Panc1 (cell line): ENCODE measurements at regions not wholly inside any gene's neighbourhood (a gene's known extent, or its start where the extent isn't known, plus 50 kb on each side); places are given as distances from the start of the nearest gene placed in this dataset.

Experiments used
- ATAC-seq: fragments of 200-7000 bp; cut with Tn5 transposase; 2 replicates; pipeline ENCODE4 v1.9.1; 2020; ENCODE audit warnings: mild to moderate bottlenecking, moderate library complexity
- BruUV-seq: library from RNA; stranded (reverse); fragments of 400-500 nt; replicated peaks from 2 replicates; lab custom pipeline; 2021; lab: Mats Ljungman, UMichigan
- CTCF ChIA-PET: fragments of 300-600 bp; sonication (Branson Sonifier 250); formaldehyde crosslinking; loops from one replicate; lab custom pipeline; 2022; ENCODE audit warnings: antibody characterized with exemption; lab: Charles Lee
- POLR2A ChIA-PET: fragments of 300-600 bp; sonication (Branson Sonifier 250); formaldehyde crosslinking; loops from one replicate; lab custom pipeline; 2022; ENCODE audit warnings: antibody characterized with exemption; lab: Charles Lee
- DNase-seq: peaks from one replicate; pipeline ENCODE4 v3.0.0-alpha.2; 2010; ENCODE audit warnings: low read depth, low spot score
- H3K27ac ChIP-seq: 2 replicates; pipeline ENCODE4 v1.5.1; 2011; ENCODE audit warnings: mild to moderate bottlenecking, low read length, inconsistent platforms
- H3K27me3 ChIP-seq: fragments of 200-500 bp; sonication (Bioruptor generic); 2 replicates; pipeline ENCODE4 v1.6.0; 2014; ENCODE audit warnings: low read length, inconsistent platforms; ENCODE audit not compliant: control insufficient read depth, insufficient read depth
- H3K36me3 ChIP-seq: fragments of 200-500 bp; sonication (Bioruptor generic); 2 replicates; pipeline ENCODE4 v1.5.1; 2014; ENCODE audit warnings: inconsistent platforms, mild to moderate bottlenecking, low read length, moderate library complexity; ENCODE audit not compliant: control insufficient read depth, insufficient read depth
- H3K4me1 ChIP-seq: 2 replicates; pipeline ENCODE4 v1.5.1; 2011; ENCODE audit warnings: inconsistent platforms, mild to moderate bottlenecking, low read length, moderate library complexity; ENCODE audit not compliant: control insufficient read depth, insufficient read depth
- H3K4me3 ChIP-seq, 2 experiments: 2 replicates each; pipeline ENCODE4 v1.5.1; 2011 to 2012; ENCODE audit warnings: low read depth in 2 of 2, low read length in 2 of 2, mild to moderate bottlenecking in 2 of 2, inconsistent platforms in 1 of 2, moderate library complexity in 1 of 2
- H3K9me3 ChIP-seq: fragments of 200-500 bp; sonication (Bioruptor generic); 2 replicates; pipeline ENCODE4 v1.5.1; 2014; ENCODE audit warnings: low read depth, mild to moderate bottlenecking, inconsistent platforms, low read length, moderate library complexity; ENCODE audit not compliant: control insufficient read depth, insufficient read depth
- POLR2AphosphoS5 ChIP-seq: IDR thresholded peaks from 2 replicates; pipeline ENCODE4 v1.6.1; 2012; ENCODE audit warnings: mild to moderate bottlenecking, low read depth, low read length, moderate library complexity
- SIN3A ChIP-seq: IDR thresholded peaks from 2 replicates; pipeline ENCODE4 v1.6.1; 2012; ENCODE audit warnings: low read depth, mild to moderate bottlenecking, low read length, moderate library complexity, borderline replicate concordance; ENCODE audit not compliant: insufficient read depth
- TCF7L2 ChIP-seq: IDR thresholded peaks from 2 replicates; pipeline ENCODE4 v1.6.1; 2011; ENCODE audit warnings: mild to moderate bottlenecking, low read depth, low read length, inconsistent platforms
- in situ Hi-C: cut with HindIII; loops from 2 replicates; pipeline ENCODE4 v1.10.0; 2016; ENCODE audit warnings: low sequenced_read_pairs, low pct_unique_long_range_greater_than_20kb
- intact Hi-C: fragments of 100-400 bp; cut with micrococcal nuclease; formaldehyde crosslinking; loops from one replicate; pipeline ENCODE4 v1.10.0; 2022; ENCODE audit not compliant: unreplicated experiment
- TF ChIP-seq, protein P1 (sequence below): fragments of 450-650 bp; IDR thresholded peaks from 2 replicates; pipeline ENCODE4 v1.5.1; 2017; ENCODE audit warnings: mild to moderate bottlenecking
- TF ChIP-seq, protein P2 (sequence below), 2 experiments: IDR thresholded peaks; 2 replicates each; pipeline ENCODE4 v1.6.1; 2011 to 2012; ENCODE audit warnings: low read depth in 2 of 2, control low read depth in 1 of 2, low read length in 1 of 2, mild to moderate bottlenecking in 1 of 2, moderate library complexity in 1 of 2; ENCODE audit not compliant: insufficient read depth in 1 of 2

DNA sequence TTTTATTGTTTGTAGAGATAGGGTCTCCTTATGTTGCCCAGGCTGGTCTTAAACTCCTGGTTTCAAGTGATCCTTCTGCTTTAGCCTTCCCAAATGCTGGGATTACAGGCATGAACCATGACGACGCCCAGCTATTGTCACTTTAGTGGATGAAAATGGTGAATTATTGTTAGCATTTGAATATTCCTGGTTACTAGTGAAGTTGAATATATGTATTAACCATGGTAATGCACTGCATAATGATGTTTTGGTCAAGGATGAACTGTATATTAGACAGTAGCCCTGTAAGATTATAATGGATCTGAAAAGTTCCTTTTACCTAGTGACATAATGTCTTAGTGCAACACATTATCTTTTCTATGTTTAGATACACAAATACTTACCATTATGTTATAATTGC, 50.4 kb upstream of the KCNAB1 start:
- Histone ChIP-seq H3K9me3 (no peaks in the 10 kb centered on the region), H3K27me3 (no peaks in the 10 kb centered on the region), H3K27ac (no peak overlapping the region), H3K36me3 (no peaks in the 10 kb centered on the region), H3K4me1 (no peaks in the 10 kb centered on the region), H3K4me3 (no peak overlapping the region)
- ChIA-PET POLR2A (no interaction called here), CTCF (no interaction called here)
- BruUV-seq, result no TSS peak
- intact Hi-C loops, result no loop called here
- TF ChIP-seq, protein P1, sequence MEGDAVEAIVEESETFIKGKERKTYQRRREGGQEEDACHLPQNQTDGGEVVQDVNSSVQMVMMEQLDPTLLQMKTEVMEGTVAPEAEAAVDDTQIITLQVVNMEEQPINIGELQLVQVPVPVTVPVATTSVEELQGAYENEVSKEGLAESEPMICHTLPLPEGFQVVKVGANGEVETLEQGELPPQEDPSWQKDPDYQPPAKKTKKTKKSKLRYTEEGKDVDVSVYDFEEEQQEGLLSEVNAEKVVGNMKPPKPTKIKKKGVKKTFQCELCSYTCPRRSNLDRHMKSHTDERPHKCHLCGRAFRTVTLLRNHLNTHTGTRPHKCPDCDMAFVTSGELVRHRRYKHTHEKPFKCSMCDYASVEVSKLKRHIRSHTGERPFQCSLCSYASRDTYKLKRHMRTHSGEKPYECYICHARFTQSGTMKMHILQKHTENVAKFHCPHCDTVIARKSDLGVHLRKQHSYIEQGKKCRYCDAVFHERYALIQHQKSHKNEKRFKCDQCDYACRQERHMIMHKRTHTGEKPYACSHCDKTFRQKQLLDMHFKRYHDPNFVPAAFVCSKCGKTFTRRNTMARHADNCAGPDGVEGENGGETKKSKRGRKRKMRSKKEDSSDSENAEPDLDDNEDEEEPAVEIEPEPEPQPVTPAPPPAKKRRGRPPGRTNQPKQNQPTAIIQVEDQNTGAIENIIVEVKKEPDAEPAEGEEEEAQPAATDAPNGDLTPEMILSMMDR, result no peak
- TF ChIP-seq SIN3A, result no peak
- TF ChIP-seq, protein P2, sequence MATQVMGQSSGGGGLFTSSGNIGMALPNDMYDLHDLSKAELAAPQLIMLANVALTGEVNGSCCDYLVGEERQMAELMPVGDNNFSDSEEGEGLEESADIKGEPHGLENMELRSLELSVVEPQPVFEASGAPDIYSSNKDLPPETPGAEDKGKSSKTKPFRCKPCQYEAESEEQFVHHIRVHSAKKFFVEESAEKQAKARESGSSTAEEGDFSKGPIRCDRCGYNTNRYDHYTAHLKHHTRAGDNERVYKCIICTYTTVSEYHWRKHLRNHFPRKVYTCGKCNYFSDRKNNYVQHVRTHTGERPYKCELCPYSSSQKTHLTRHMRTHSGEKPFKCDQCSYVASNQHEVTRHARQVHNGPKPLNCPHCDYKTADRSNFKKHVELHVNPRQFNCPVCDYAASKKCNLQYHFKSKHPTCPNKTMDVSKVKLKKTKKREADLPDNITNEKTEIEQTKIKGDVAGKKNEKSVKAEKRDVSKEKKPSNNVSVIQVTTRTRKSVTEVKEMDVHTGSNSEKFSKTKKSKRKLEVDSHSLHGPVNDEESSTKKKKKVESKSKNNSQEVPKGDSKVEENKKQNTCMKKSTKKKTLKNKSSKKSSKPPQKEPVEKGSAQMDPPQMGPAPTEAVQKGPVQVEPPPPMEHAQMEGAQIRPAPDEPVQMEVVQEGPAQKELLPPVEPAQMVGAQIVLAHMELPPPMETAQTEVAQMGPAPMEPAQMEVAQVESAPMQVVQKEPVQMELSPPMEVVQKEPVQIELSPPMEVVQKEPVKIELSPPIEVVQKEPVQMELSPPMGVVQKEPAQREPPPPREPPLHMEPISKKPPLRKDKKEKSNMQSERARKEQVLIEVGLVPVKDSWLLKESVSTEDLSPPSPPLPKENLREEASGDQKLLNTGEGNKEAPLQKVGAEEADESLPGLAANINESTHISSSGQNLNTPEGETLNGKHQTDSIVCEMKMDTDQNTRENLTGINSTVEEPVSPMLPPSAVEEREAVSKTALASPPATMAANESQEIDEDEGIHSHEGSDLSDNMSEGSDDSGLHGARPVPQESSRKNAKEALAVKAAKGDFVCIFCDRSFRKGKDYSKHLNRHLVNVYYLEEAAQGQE (IDR thresholded peaks at IDR 0.05; ENCODE audit: insufficient read depth in 1 of 2, low read depth in 2 of 2, low read length in 1 of 2), result no peak
- TF ChIP-seq TCF7L2, result no peak
- no peak for TF ChIP-seq POLR2AphosphoS5
- ATAC-seq (no peak), DNase-seq (no peak)
- in situ Hi-C loops, result no loop called here
